DMS114 treated with DMSO at 0.1 percent for 48 hours (cell line): ENCODE measurements at regions not wholly inside any gene's neighbourhood (a gene's known extent, or its start where the extent isn't known, plus 50 kb on each side); places are given as distances from the start of the nearest gene placed in this dataset.

Source experiments
- DNase-seq: peaks from one replicate; lab custom pipeline; 2025; ENCODE audit not compliant: unreplicated experiment; lab: John Stamatoyannopoulos, UW

GRCh38 chr21:15233611-15234010, 168.8 kb upstream of the NRIP1 start:
- DNase-seq, result no peak

- DNase-seq, result no peak
Measured at GRCh38 chr21:15236111-15236510, 171.3 kb upstream of the NRIP1 start.

GRCh38 chr21:15240848-15241247, 176.0 kb upstream of the NRIP1 start:
- DNase-seq, result no peak

- DNase-seq, result no peak
Measured at GRCh38 chr21:15241997-15242736, 177.4 kb upstream of the NRIP1 start.

- DNase-seq, result no peak
Measured at GRCh38 chr21:15242906-15243305, 178.1 kb upstream of the NRIP1 start.

- no peak for DNase-seq
Measured at GRCh38 chr21:15243406-15243805, 178.6 kb upstream of the NRIP1 start.

- DNase-seq, result no peak
Measured at GRCh38 chr21:15247613-15248012, 182.8 kb upstream of the NRIP1 start.

- DNase-seq, result no peak
Measured at GRCh38 chr21:15249285-15249993, 184.6 kb upstream of the NRIP1 start.

- no peak for DNase-seq
Measured at GRCh38 chr21:15250384-15250783, 185.6 kb upstream of the NRIP1 start.

GRCh38 chr21:15252431-15252830, 187.6 kb upstream of the NRIP1 start:
- DNase-seq, result no peak

GRCh38 chr21:15254111-15254510, 189.3 kb upstream of the NRIP1 start:
- DNase-seq, result no peak

GRCh38 chr21:15255261-15255660, 190.5 kb upstream of the NRIP1 start:
- no peak for DNase-seq

- no peak for DNase-seq
Measured at GRCh38 chr21:15255763-15256162, 191.0 kb upstream of the NRIP1 start.

GRCh38 chr21:15256996-15257395, 192.2 kb upstream of the NRIP1 start:
- DNase-seq, result no peak

GRCh38 chr21:15257646-15258045, 192.8 kb upstream of the NRIP1 start:
- DNase-seq, result no peak

- no peak for DNase-seq
Measured at GRCh38 chr21:15259824-15260223, 195.0 kb upstream of the NRIP1 start.

- no peak for DNase-seq
Measured at GRCh38 chr21:15260604-15261003, 195.8 kb upstream of the NRIP1 start.

- no peak for DNase-seq
Measured at GRCh38 chr21:15264084-15264665, 199.4 kb upstream of the NRIP1 start.

GRCh38 chr21:15272171-15272570, 207.4 kb upstream of the NRIP1 start:
- DNase-seq, result no peak

GRCh38 chr21:15272591-15272990, 207.8 kb upstream of the NRIP1 start:
- DNase-seq, result no peak

GRCh38 chr21:15273244-15273643, 208.4 kb upstream of the NRIP1 start:
- no peak for DNase-seq
